SK-N-MC (cell line): ENCODE measurements at regions not wholly inside any gene's neighbourhood (a gene's known extent, or its start where the extent isn't known, plus 50 kb on each side); places are given as distances from the start of the nearest gene placed in this dataset.

ENCODE experiments used
- EZH2 ChIP-seq: fragments of 200-600 bp; sonication (generic); IDR thresholded peaks from one replicate; pipeline ENCODE4 v1.6.1; 2017; ENCODE audit warnings: antibody characterized with exemption
- FOXP2 ChIP-seq: optimal IDR thresholded peaks from 2 replicates; pipeline ENCODE3; 2011; ENCODE audit warnings: mild to moderate bottlenecking, moderate library complexity; ENCODE audit not compliant: insufficient read depth; ENCODE audit errors: extremely low read length, control extremely low read depth
- POLR2AphosphoS5 ChIP-seq: IDR thresholded peaks from 2 replicates; pipeline ENCODE4 v1.6.1; 2012; ENCODE audit warnings: mild to moderate bottlenecking, low read depth, low read length, borderline replicate concordance

DNA sequence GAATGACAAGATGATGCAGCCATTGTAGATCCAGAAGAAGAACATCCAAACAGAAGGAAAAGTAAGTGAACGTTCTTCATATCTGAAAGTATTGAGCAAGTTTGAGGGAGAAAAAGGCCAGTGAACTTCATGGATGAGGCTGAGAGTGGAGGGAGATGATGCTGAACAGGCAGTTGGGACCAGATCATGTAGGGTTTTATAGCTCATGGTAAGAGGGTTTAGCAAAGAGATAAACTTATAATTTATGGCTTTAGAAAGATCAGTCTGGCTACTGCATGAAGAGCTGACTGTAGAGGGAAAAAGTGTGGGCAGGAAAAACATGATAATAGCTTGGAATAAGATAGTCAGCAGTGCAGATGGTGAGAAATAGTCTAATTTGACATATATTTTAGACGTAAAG, 192.6 kb upstream of the LPP start:
- TF ChIP-seq EZH2 (no peak), POLR2AphosphoS5 (no peak), FOXP2 (no peak)
